Islet of Langerhans (tissue), 1 donor: ENCODE measurements at regions not wholly inside any gene's neighbourhood (a gene's known extent, or its start where the extent isn't known, plus 50 kb on each side); places are given as distances from the start of the nearest gene placed in this dataset.
"Not testable (repeated sequence)": the region's sequence is repeated elsewhere in the genome, so short reads cannot be mapped to it uniquely, and the experiment has no call there.

Experiments
- FAIRE-seq: peaks from one replicate; lab custom pipeline; 2011; peaks lifted over from hg19 to GRCh38; lab: Jason Lieb, UNC

DNA sequence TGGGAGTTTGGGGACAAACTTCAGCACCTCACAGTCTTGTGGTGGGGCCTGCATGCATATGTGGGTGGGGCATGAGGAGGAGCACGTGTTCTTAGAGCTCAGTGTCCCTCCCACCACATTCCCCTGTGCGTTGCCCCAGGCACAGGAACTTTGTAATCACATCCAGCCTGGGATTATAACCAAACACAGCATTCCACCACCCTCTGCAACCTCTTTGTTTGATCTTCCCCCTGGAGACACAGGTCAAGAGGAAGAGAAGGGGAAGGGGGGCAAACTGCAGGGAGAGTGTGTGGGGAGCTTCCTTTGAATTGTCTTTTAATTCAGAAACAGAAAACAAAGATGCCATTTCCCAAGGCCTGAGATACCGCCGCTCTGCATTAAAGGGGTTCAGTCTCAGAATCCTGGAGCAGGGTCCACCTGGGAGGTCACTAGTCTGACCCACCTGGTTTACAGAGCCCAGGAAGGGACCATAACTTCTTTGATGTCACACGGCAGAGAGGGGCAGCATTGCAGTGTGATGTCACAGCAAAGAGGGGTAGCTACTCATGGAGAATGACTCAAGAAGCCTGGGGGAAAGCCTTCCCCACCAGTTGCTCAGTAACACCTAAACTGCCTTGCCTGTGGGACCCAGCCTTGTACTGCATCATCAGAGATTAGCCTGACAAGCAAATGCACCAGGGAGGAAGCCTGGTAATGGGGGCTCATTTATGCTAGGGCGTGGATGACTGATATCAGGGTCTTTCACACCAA is 106.3 kb upstream of the RNU6-1 start:
- FAIRE-seq = no peak

DNA sequence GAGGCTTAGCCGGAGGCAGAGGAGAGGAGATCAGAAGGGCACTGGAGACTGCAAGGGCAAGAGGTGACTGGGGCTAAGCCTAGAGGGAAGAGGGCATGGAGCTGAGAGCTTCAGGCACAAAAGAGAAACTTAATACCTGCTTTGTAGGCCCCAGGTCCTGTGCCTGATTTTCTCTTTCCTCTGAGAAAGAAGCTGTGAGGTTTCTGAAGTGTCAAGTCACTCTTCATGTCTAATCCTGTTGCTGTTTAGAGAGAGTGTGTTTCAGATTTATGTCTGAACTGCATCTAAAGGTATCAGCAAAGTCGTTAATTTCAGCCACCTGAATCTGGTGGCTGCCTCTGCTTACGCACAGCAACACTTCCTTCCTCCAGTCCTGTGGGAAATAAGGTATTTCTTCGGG is 106.9 kb upstream of the RNU6-1 start:
- FAIRE-seq = no peak

DNA sequence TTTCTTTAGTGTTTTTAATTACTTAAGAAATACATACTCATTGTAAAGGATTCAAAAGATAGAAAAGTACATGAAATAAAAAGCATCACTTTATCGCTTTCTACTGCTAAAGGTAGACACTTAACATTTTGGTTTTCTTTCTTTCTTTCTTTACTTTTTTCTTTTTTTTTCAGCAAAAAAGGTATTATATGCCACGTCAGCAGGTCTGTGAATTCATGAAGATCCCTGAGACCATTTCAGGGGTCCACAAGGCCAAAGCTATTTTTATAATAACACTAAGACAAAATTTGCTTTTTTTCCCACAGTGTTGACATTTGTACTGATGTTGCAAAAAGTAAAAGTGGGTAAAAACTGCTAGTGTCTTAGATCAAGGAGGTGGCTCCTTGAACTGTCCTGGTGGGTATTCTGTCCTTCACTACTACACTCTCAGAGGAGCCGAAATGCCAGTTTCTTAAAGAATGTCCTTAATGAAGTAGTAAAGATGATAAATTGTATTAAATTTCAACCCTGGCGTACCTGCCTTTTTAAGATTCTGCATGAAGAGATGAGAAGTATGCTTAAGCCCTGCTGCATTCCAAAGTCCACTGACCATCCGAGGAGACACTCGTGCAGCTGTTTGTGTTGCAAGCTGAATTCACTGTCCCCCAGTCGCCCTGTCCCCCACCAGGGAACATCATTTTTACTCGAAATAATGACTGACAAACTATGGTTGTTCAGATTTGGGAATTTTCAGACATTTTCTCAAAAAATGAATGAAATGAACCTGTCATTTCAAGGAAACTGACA is 106.7 kb upstream of the PIAS1 start:
- FAIRE-seq = no peak

DNA sequence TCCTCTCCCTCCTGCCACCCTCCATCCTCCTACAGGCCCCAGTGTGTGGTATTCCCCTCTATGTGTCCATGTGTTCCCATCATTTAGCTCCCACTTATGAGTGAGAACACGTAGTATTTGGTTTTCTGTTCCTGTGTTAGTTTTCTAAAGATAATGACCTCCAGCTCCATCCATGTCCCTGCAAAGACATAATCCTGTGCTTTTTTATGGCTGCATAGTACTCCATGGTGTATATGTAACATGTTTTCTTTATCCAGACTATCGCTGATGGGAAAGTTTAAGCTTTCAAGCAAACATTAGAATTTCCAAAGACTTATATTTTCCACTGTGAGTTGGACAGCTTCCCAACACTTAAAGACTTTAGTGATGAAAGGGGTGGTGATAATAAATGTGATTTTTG is 105.9 kb upstream of the PIAS1 start:
- FAIRE-seq = no peak

DNA sequence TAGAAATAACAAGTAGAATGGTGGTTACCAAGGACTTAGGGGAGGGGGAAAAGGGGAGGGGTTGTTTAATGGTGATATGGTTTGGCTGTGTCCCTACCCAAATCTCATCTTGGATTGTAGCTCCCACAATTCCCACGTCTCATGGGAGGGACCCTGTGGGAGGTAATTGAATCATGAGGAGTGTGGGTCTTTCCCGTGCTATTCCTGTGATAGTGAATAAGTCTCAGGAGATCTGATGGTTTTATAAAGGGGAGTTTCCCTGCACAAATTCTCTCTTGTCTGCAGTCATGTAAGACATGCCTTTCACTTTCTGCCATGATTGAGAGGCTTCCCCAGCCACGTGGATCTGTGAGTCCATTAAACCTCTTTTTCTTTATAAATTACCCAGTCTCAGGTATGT is 102.9 kb upstream of the PIAS1 start:
- not testable (repeated sequence) for FAIRE-seq

DNA sequence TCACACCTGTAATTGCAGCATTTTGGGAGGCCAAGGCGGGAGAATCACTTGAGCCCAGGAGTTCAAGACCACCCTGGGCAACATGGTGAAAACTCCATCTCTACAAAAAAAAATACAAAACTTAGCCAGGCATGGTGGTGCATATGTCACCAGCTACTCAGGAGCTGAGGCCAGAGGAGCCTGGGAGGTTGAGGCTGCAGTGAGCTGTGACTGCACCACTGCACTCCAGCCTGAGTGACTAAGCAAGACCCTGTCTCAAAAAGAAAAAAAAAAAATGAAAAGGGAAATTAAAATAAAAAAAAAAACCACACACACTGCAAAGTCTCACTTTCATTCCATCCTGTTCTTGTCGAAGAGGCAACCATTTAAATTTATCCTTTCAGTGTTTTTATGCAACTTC is 100.8 kb upstream of the PIAS1 start:
- no peak for FAIRE-seq

DNA sequence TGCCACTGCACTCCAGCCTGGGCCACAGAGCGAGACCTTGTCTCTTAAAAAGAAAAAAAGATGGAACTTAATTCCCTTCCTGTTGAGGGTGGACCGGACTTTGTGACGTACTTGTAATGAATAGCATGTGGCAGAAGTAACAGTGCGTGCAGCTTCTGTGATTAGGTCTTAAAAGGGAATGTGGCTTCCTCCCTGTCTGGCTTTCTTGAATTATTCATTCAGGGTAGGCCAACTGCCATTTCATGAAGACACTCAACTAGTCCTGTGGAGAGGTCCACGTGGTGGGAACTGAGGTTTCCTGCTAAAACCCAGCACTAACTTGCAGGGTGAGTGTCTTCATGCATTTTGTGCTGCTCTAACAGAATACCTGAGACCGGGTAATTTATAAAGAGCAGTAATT is 98.9 kb upstream of the PIAS1 start:
- FAIRE-seq = no peak

DNA sequence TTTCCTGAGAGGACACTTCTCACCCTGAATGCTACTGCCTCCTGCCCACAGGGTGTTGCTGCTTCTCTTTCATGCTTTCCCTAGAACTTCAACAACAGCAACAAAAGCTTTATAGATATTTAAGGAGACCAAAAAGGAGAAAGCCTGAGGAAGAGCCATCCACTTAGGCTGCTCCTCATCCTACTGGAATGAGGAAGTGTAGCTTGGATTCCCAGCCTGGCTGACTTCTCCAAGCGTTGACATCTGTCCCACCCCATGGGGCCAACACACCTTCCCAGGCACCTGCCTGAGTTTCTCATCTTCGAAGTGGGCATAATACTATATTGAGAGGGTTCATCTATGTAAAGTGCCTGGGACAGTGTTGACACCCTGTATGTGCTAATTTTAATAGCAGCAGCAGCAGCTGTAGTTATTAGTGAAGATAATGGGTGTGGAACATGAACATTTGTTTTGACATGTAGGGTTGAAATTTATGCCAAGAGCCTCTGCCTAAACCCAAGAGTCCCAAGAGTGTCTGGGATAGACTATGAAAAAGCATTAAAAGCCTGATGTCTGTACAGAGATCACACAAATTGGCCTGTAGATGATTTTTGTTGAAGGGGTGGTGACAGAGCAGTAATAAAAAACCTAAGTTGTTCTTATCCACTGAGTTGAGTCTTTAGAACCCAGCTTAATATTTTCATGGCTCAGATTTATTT is 96.5 kb upstream of the PIAS1 start:
- no peak for FAIRE-seq

DNA sequence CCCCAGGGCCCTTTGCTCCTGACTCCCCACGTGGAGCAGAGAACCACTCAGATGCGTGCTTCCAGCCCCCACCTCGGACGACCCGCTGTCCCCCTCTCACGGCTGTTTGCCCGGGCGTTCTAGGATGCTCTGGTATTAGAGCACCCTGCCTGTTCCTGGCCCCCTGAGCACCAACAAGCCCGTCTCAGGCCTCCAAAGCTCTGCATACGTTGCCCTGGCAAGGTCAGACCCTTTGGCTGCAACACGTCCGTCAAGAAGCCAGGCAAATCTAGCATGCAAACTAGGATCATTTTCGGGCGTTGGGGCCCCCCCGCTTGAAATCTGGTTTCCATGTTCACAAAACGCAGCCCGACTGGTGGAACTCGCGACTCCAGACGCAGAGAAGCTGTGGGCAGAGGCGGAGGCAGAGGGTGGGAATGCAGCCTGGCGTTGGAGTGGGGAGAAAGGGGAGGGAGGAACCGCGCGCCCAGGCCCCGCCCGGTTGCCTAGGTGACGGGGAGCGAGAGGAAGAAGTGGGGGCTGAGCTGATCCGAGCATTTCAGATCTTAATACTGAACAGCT is 86.2 kb upstream of the PIAS1 start:
- no peak for FAIRE-seq

DNA sequence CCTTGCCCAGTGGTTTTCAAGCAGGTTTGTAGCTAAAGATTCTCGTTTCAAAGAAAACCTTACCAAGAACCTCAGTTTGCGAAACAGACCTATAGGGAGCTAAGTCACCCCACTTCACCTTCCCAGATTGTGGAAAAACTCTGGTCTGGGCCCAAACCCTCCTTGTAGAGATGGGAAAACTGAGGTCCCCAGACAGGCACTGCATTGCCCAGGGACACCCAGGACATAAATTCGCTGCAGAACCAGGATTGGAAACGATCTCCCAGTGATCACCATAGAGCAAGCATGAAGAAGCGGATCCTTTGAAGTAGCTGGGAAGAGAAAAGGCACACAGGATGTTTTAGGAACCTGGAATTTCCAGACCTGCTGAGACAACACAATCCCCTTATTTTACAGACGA is 85.6 kb upstream of the PIAS1 start:
- FAIRE-seq = no peak

DNA sequence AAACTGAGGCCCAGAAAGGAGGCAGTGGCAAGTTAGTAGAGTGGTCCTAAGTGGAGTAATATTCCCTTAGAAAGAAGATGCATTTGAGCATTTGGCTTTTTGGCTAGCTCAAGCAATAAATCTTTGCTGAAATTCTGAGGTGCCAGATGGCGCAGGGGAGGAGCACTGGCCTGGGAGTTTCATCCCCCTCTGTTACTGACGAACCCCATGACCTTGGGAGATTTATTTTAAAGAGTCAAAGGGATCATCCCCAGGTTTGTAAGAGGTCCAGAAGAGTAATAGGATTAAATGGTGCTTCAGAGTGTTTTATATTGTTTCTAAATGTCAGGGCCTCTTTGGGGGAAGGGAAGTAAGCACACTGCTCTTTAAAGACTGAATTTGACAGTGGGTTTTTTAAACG is 85.1 kb upstream of the PIAS1 start:
- peak; percentile 95 for FAIRE-seq

DNA sequence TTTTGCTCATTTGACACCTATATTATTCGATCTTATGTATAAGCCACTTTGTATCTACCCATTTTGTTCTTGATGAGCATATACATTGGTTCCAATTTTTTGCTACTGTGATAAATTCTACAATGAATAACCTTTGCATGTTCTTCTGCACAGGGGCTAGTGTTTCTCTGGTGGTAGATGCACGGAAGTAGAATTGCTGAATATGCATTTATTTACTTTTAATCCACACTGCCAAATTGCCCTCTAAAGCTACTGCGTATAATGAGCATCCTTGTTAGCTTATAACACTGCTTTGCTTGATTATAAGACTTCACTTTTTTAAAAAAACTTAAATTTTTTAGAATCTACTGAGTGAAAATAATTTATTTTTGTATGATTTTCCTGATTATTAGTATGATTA is 84.2 kb upstream of the PIAS1 start:
- FAIRE-seq = no peak

DNA sequence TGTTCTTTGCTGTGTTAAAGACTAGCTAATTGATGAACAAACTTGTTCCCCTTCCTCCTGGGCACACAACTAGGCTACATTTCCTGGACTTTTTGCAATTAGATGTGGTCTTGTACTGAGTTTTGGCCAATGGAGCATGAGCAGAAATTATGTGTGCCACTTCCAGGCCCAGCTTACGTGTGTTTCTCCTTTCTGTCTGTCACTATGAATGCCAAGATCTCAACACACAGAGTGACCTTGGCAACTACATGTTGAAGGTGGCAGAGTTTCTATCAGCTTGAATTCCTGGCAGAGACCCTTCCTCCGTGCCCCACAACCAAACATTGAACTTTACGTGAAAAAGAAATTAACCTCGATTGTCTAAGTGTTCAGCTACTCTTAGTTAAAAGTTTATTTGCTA is 81.7 kb upstream of the PIAS1 start:
- FAIRE-seq = no peak

DNA sequence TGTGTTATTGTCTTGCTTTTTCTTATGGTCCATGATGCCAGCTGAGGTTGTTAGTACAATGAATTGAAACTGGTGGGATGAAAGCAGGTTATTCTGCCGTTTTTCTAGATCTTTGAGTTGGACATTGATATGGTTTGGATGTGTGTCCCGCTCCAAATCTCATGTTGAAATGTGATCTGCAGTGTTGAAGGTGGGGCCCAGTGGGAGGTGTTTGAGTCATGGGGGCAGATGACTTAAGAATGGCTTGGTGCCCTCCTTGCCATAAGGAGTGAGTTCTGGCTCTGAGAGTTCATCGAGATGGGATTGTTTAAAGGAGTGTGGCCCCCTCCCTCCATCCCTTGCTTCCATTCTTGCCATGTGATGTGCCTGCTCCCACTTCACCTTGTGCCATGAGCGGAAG is 80.3 kb upstream of the PIAS1 start:
- no peak for FAIRE-seq

DNA sequence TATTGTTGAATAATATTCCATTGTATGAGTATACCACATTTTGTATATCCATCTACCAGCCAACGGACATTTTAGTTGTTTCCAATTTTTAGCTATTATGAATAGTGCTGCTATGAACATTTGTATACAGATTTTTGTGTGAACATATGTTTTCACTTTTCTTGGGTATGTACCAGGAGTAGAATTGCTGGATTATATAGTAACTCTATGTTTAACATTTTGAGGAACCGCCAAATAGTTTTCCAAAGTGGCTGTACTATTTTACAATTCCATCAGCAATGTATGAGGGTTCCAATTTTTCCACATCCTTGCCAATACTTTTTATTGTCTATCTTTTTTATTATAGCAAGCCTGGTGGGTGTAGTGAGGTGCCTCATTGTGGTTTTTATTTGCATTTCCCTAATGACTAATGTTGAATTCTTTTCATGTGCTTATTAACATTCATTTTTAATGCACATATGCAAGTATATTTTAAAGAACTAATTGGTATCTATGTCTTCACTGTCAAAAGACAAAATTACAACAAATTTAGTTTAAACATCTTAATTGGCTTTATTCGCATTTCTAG is 77.5 kb upstream of the PIAS1 start:
- no peak for FAIRE-seq

DNA sequence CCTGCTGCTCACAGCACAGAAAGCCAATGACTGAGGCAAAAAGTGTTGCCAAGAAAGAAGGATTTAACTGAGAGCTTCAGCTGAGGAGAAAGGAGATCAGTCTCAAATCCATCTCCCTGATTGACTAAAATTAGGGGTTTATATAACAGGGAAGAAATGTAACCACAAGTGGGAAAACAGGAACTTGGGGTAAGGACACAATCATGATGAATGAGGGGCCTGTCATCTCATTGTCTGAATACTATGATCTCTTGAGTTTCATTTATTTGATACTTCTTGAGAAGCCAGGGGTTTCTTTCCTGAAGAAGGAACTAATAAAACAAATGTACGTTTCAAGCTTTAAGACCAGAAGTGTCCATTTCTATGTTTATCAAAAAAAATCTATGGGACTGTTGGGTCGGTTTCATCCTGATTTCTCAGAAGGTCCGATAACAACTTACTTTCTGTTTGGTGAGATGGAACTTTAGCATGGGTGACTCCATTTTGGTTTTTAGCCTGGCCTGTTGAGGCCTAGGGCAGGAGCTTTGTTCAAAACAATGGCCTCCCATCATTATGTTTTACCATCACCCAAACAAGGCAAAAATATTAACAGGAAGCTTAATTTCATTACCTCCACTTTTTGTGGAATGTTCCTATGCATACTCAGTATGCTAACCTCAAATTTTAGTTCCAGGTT is 76.6 kb upstream of the PIAS1 start:
- FAIRE-seq = no peak

DNA sequence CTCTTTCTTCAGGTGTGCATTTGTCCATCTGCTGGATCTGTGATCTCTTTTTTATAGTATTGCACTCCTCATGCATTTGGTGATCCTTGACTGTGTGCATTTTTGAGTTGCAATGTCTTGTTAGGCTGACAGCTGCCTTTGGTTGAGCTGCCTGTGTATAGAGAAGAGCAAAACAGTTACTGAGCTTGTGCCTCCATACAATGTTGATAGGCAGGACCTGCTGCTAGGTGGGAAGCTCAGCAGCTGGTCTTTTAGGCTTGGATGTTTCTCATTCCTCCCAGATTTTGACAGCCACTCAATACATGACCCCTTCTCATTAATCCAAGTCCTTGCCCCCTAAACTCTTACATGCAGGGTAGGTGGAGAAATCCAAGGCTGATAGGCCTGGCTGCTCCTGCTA is 74.8 kb upstream of the PIAS1 start:
- no peak for FAIRE-seq

DNA sequence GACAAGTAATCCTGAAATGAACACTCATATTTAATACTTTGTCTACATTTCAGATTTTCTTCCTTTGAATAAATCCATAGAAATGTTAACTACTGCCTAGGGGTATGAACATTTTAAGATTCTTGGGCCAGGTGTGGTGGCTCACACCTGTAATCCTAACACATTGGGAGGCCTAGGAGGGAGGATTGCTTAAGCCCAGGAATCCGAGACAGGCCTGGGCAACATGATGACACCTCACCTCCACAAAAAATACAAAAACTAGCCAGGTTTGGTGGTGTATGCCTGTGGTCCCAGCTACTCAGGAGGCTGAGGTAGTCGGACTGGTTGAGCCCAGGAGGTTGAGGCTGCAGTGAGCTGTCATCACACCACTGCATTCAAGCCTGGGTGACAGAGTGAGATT is 73.9 kb upstream of the PIAS1 start:
- no peak for FAIRE-seq

DNA sequence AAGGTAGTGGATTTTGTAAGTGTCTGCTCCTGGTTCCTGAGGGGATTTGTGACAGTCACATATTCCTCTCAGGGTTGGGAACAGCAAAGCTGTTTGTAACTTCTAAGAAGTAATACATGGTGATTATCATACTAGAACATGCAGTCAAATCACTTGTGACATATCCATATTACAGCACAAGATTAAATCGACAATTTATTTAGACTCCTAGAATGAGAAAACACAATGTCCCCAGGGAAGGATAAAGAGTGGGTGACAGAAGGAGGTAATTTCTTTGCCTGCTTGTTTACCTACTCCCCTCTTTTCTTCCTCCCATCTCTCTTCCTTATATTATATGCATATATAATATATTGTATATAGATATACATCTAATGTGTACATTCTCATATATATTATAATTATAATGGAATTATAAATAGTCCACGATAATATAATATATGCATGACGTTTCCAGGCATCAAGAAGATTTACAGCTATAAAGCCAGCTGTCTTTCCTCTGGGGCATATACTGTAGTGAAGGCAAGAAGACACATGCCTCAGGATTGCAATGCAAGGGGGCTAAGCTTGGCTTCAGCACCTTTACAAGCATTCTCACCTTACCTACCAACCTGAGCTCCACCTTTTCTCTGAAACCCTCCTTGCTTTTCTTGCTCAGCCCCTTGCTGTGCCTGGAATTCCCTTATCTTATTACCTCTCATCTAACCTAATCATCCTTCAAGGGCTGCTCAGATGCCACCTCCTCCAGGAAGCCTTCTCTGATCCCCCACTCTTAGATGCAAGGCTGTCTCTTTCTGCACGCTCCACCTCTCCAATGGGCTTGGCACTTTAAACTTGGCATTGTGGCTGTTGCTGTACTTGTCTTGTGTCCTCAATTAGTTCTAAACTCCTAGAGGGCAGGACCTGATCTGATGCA is 73.1 kb upstream of the PIAS1 start:
- FAIRE-seq = no peak

DNA sequence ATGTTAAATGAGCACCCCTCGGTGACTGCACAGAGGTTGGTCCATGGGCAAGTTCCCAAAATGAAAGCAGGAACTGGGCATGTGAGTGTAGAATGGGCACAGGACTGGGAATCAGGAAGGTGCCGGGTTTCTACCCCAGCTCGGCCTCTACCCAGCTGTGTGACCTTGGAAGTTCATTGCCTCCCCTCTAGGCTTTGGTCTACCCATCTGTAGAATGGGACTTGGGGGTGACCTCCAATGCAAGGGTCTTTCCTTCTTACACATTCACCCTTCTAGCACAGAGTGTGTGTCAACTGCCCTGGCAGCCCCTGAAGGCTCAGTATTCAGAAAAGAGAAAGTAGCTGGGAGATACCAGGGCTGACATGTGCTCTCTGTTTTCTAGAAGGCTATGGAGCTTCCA is 72.3 kb upstream of the PIAS1 start:
- no peak for FAIRE-seq

DNA sequence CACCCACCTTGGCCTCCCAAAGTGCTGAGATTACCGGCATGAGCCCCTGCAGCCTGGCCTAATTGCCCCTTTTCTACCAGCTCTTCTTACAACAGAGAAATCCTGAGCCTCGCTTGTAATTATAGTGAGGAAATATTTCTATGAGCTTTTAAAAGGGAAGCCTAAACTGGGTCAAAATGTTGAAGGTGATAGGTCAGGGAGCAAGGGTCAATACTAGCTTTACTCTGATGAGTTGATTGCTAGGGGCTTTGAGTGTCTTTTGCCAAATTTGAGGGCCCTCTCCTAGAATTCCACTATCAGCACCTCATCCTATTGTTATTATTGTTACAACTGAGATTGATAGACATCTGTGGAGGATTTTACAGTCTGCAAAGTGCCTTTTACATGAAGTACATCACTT is 62.4 kb upstream of the PIAS1 start:
- FAIRE-seq = no peak
